Memory B cell (primary cell): ENCODE measurements at regions not wholly inside any gene's neighbourhood (a gene's known extent, or its start where the extent isn't known, plus 50 kb on each side); places are given as distances from the start of the nearest gene placed in this dataset.

Experiments used
- ATAC-seq: fragments of 150-1000 bp; cut with Tn5 transposase; 2 replicates; pipeline ENCODE4 v1.10.0; 2021; ENCODE audit warnings: low read depth, mild to moderate bottlenecking, moderate library complexity
- DNase-seq, 2 donors: peaks; one replicate each; pipeline ENCODE4 v3.0.0; 2022; ENCODE audit warnings: low spot score in 2 of 2
- H3K27ac Mint-ChIP-seq: one replicate; pipeline ENCODE4 v1.8.0; 2022; ENCODE audit warnings: mild to moderate bottlenecking, moderate library complexity, mixed read lengths
- H3K27me3 Mint-ChIP-seq: one replicate; pipeline ENCODE4 v1.8.0; 2022; ENCODE audit warnings: mixed read lengths
- H3K36me3 Mint-ChIP-seq: one replicate; pipeline ENCODE4 v1.8.0; 2022; ENCODE audit warnings: mild to moderate bottlenecking, mixed read lengths
- H3K4me1 Mint-ChIP-seq: one replicate; pipeline ENCODE4 v1.8.0; 2022; ENCODE audit warnings: mixed read lengths
- H3K4me3 Mint-ChIP-seq: one replicate; pipeline ENCODE4 v1.8.0; 2022; ENCODE audit warnings: mild to moderate bottlenecking, moderate library complexity, mixed read lengths
- H3K9me3 Mint-ChIP-seq: one replicate; pipeline ENCODE4 v1.8.0; 2022; ENCODE audit warnings: mixed read lengths

DNA sequence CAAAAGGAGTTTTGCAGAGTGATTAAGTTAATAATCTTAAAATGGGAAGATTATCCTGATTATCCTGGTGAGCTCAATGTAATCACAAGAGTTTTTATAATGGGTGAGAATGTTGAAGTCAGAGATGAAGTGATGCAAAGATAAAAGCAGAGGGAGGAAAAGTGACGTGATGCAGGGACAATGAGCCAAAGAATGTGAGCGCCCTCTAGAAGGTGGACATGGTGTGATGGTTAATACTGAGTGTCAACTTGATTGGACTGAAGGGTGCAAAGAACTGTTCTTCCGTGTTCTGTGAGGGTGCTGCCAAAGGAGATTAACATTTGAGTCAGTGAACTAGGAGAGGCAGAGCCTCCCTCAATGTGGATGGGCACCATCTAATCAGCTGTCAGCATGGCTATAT, 569.6 kb upstream of the AGTR1 start:
- no peak for DNase-seq
- no peaks in the 10 kb centered on the region for H3K4me1 Mint-ChIP-seq
- H3K4me3 Mint-ChIP-seq = no peak overlapping the region
- no peaks in the 10 kb centered on the region for H3K9me3 Mint-ChIP-seq
- H3K36me3 Mint-ChIP-seq = no peaks in the 10 kb centered on the region
- H3K27ac Mint-ChIP-seq = no peak overlapping the region
- no peak for ATAC-seq
- H3K27me3 Mint-ChIP-seq = no peaks in the 10 kb centered on the region

DNA sequence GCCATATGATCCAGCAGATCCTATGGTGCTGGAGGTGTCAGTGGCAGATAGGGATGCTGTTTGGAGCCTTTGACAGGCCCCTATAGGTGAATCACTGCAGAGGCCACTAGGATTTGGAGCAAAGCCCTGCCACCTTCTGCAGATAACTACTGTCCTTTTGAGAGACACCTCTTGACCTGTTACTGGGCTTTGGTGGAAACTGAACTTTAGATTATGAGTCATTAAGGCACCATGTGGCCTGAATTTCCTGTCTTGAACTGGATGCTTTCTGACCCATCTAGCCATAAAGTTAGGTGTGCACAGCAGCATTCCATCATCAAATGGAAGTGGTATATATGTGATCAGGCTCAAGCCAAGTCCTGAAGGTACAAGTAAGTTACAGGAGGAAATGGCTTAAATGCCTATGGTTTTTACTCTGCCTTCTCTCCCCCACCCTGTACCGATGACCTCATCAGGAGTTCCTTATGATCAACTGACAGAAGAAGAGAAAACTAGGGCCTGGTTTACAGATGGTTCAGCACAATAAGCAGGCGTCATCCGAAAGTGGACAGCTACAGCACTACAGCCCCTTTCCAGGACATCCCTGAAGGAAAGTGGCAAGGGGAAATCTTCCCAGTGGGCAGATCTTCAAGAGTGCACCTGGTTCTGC, 565.6 kb upstream of the AGTR1 start:
- Mint-ChIP-seq H3K27me3 (no peaks in the 10 kb centered on the region), H3K36me3 (no peaks in the 10 kb centered on the region), H3K4me1 (no peaks in the 10 kb centered on the region), H3K4me3 (no peak overlapping the region), H3K27ac (no peak overlapping the region), H3K9me3 (no peaks in the 10 kb centered on the region)
- DNase-seq = no peak
- ATAC-seq = no peak

- no peak for DNase-seq
- no peak overlapping the region for H3K27ac Mint-ChIP-seq
- no peak overlapping the region for H3K4me3 Mint-ChIP-seq
- H3K9me3 Mint-ChIP-seq = peaks cover 1% of the 10 kb centered on the region
- H3K4me1 Mint-ChIP-seq = no peaks in the 10 kb centered on the region
- no peaks in the 10 kb centered on the region for H3K27me3 Mint-ChIP-seq
- H3K36me3 Mint-ChIP-seq = no peaks in the 10 kb centered on the region
- no peak for ATAC-seq
Measured at GRCh38 chr3:148136816-148137215, 560.9 kb upstream of the AGTR1 start.

DNA sequence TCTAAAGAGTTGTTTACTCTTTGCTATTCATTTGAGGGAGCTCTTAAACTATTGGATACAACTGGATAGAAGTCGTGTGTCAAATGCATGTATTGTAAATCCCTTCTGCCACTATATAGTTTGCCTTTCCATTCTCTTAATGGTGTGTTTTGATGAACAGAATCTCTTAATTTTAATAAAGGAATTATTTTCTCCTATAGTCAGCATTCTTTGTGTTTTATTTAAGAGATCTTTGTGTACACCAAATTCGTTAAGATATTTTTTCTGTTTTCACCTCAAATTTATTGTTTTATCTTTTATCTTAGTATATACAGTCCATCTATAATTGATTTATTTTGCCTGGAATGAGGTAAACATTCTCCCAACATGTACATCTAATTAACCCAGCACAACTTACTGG, 551.5 kb upstream of the AGTR1 start:
- no peaks in the 10 kb centered on the region for H3K4me1 Mint-ChIP-seq
- ATAC-seq (no peak), DNase-seq (no peak)
- H3K4me3 Mint-ChIP-seq = no peak overlapping the region
- no peaks in the 10 kb centered on the region for H3K27me3 Mint-ChIP-seq
- H3K36me3 Mint-ChIP-seq = no peaks in the 10 kb centered on the region
- peaks cover 5% of the 10 kb centered on the region for H3K9me3 Mint-ChIP-seq
- H3K27ac Mint-ChIP-seq = no peak overlapping the region

DNA sequence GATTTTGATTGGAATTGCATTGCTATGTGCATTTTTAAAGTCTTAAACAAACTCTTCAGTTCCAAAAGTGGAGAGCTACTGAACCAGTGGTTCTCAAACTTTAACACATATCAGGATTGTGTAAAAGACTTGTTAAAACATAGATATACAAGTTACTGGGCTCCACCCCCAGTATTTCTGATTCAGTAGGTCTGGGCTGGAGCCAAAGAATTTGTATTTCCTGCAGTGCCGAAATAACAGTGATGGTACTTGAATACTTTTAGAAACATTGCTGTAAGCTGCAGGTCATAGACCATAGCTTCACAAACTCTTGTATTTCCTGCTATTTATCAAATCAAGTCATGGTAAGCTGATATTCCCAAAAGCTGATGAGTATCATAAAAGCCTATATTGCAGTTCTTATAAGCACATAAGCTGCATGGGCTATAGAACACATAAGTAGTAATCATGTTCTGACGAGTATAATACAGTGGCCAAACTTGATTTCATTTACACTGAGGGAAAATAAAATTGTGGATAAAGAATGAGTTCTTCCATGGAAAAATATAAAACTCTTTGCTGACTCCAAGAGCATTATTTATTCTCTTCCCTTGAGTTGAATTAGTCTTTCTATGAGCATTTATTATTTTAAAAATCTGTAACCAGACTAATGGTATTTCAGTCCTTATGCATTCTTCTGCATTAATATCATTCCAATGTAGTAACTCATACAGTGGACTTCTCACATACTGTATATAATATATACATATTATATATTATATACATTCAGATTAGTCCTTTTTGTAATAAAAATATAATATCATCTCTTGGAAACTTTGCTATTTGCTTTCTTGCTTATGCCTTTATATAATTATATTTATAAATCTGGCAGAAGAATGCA, 550.5 kb upstream of the AGTR1 start:
- H3K9me3 Mint-ChIP-seq = peaks cover 3% of the 10 kb centered on the region
- no peak overlapping the region for H3K27ac Mint-ChIP-seq
- ATAC-seq = no peak
- no peaks in the 10 kb centered on the region for H3K27me3 Mint-ChIP-seq
- H3K4me1 Mint-ChIP-seq = no peaks in the 10 kb centered on the region
- DNase-seq = no peak
- no peak overlapping the region for H3K4me3 Mint-ChIP-seq
- H3K36me3 Mint-ChIP-seq = no peaks in the 10 kb centered on the region

- no peaks in the 10 kb centered on the region for H3K36me3 Mint-ChIP-seq
- DNase-seq = no peak
- peaks cover 5% of the 10 kb centered on the region for H3K9me3 Mint-ChIP-seq
Measured at GRCh38 chr3:148147903-148148302, 549.8 kb upstream of the AGTR1 start.

DNA sequence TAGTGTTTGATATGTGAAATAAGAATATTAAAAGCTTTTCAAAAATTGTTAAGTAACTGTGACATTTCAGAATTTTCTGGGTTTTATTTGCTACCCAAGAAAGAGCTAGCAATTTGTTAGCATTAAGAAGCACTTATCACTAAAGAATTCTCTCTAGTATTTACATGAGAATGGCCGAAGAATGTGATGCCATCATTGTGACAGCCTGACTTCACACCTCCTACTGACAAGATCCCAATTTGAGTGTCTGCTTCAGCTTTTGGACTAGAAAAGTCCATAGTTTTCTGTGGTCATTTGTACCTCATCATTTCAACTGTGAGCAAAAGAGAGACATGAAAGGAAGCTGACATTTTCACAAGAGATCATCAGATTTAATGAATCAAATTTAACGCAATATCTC, 548.1 kb upstream of the AGTR1 start:
- ATAC-seq (no peak), DNase-seq (no peak)
- Mint-ChIP-seq H3K4me3 (no peak overlapping the region), H3K9me3 (peaks cover 5% of the 10 kb centered on the region), H3K27me3 (no peaks in the 10 kb centered on the region), H3K4me1 (no peaks in the 10 kb centered on the region), H3K36me3 (no peaks in the 10 kb centered on the region), H3K27ac (no peak overlapping the region)

More at GRCh38 chr3:148147903-148148302, 549.8 kb upstream of the AGTR1 start:
- no peak for ATAC-seq
- Mint-ChIP-seq H3K4me3 (no peak overlapping the region), H3K27me3 (no peaks in the 10 kb centered on the region), H3K4me1 (no peaks in the 10 kb centered on the region), H3K27ac (no peak overlapping the region)

- ATAC-seq (no peak), DNase-seq (no peak)
- H3K36me3 Mint-ChIP-seq = no peaks in the 10 kb centered on the region
- H3K27me3 Mint-ChIP-seq = no peaks in the 10 kb centered on the region
- H3K4me3 Mint-ChIP-seq = no peak overlapping the region
- no peaks in the 10 kb centered on the region for H3K4me1 Mint-ChIP-seq
- H3K9me3 Mint-ChIP-seq = peaks cover 3% of the 10 kb centered on the region
- H3K27ac Mint-ChIP-seq = no peak overlapping the region
Measured at GRCh38 chr3:148150141-148150540, 547.6 kb upstream of the AGTR1 start.

DNA sequence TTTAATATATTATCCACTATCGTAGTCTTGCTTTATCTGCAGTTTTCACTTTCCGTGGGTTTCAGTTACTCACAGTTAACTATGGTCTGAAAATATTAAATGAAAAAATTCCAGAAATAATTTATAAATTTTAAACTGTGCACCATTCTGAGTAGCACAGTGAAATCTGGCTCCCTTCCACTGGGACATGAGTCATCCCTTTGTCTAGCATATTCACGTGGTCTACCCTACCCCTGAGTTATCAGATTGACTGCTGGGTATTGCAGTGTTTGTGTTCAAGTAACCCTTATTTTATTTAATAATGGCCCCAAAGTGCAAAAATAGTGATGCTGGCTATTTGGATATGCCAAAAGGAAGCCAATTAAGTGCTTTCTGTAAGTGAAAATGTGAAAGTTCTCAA, 539.5 kb upstream of the AGTR1 start:
- H3K36me3 Mint-ChIP-seq = no peaks in the 10 kb centered on the region
- H3K4me1 Mint-ChIP-seq = no peaks in the 10 kb centered on the region
- no peaks in the 10 kb centered on the region for H3K9me3 Mint-ChIP-seq
- DNase-seq (no peak), ATAC-seq (no peak)
- H3K4me3 Mint-ChIP-seq = no peak overlapping the region
- no peaks in the 10 kb centered on the region for H3K27me3 Mint-ChIP-seq
- no peak overlapping the region for H3K27ac Mint-ChIP-seq

- Mint-ChIP-seq H3K27me3 (no peaks in the 10 kb centered on the region), H3K36me3 (no peaks in the 10 kb centered on the region), H3K9me3 (no peaks in the 10 kb centered on the region), H3K27ac (no peak overlapping the region), H3K4me3 (no peak overlapping the region), H3K4me1 (no peaks in the 10 kb centered on the region)
- DNase-seq (no peak), ATAC-seq (no peak)
Measured at GRCh38 chr3:148162132-148162531, 535.6 kb upstream of the AGTR1 start.

DNA sequence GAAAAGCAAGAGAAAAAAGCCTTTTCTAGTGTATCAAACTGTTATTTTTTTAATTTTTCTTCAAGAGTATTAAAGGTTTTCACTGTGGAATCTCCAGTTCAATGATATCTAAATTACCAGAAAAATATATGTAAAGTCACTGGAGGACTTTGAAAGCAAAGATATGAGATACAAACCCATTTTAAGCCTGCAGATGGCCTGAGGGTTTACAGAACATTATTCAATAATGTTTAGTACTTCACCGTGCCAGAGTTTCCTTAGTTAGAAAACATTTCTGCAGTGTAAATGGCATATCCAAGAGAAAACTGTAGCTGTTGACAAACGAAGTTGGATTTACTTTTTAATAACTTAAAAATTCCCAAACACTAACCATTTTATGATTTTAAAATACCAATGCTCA, 529.4 kb upstream of the AGTR1 start:
- Mint-ChIP-seq H3K36me3 (no peaks in the 10 kb centered on the region), H3K4me1 (no peaks in the 10 kb centered on the region), H3K4me3 (no peak overlapping the region), H3K27me3 (no peaks in the 10 kb centered on the region), H3K9me3 (no peaks in the 10 kb centered on the region), H3K27ac (no peak overlapping the region)
- no peak for DNase-seq
- ATAC-seq = no peak

GRCh38 chr3:148173851-148174250, 523.9 kb upstream of the AGTR1 start:
- DNase-seq (no peak), ATAC-seq (no peak)
- Mint-ChIP-seq H3K27me3 (no peaks in the 10 kb centered on the region), H3K9me3 (peaks cover 3% of the 10 kb centered on the region), H3K4me1 (no peaks in the 10 kb centered on the region), H3K36me3 (no peaks in the 10 kb centered on the region), H3K27ac (no peak overlapping the region), H3K4me3 (no peak overlapping the region)

GRCh38 chr3:148175214-148175613, 522.5 kb upstream of the AGTR1 start:
- ATAC-seq = no peak
- no peaks in the 10 kb centered on the region for H3K27me3 Mint-ChIP-seq
- no peak overlapping the region for H3K4me3 Mint-ChIP-seq
- H3K36me3 Mint-ChIP-seq = no peaks in the 10 kb centered on the region
- peaks cover 4% of the 10 kb centered on the region for H3K9me3 Mint-ChIP-seq
- no peak overlapping the region for H3K27ac Mint-ChIP-seq
- no peaks in the 10 kb centered on the region for H3K4me1 Mint-ChIP-seq
- DNase-seq = no peak

DNA sequence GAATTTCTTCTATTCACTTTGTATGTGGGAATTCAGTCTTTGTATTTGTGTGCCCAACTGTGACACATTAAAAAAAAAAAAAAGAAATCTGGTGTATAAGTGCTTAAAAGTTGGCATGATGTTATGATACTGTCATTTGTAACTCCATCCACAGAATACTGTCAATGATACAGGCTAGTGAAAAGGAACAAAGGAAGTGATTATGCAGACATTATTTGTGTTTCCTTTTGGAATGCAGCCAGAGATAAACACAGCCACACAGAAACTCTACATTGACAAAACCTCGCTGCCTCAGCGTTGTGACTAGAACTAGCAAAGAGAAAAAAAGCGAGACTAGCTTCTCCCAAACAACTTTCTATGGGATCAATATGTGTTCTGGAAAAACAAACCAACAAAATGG, 519.2 kb upstream of the AGTR1 start:
- no peak for DNase-seq
- H3K27ac Mint-ChIP-seq = no peak overlapping the region
- no peaks in the 10 kb centered on the region for H3K36me3 Mint-ChIP-seq
- ATAC-seq = no peak
- H3K27me3 Mint-ChIP-seq = no peaks in the 10 kb centered on the region
- no peak overlapping the region for H3K4me3 Mint-ChIP-seq
- H3K9me3 Mint-ChIP-seq = peaks cover 4% of the 10 kb centered on the region
- no peaks in the 10 kb centered on the region for H3K4me1 Mint-ChIP-seq

- H3K27me3 Mint-ChIP-seq = no peaks in the 10 kb centered on the region
- no peak overlapping the region for H3K4me3 Mint-ChIP-seq
- H3K4me1 Mint-ChIP-seq = no peaks in the 10 kb centered on the region
- no peak overlapping the region for H3K27ac Mint-ChIP-seq
- no peaks in the 10 kb centered on the region for H3K9me3 Mint-ChIP-seq
- no peak for DNase-seq
- ATAC-seq = no peak
- H3K36me3 Mint-ChIP-seq = no peaks in the 10 kb centered on the region
Measured at GRCh38 chr3:148184798-148185197, 512.9 kb upstream of the AGTR1 start.
